DOHH2 (cell line): ENCODE measurements at regions not wholly inside any gene's neighbourhood (a gene's known extent, or its start where the extent isn't known, plus 50 kb on each side); places are given as distances from the start of the nearest gene placed in this dataset.

ENCODE experiments used
- H3F3A ChIP-seq: fragments of 200-600 bp; sonication (generic), shearing (Covaris generic); 2 replicates; pipeline ENCODE4 v1.6.0; 2016; ENCODE audit warnings: antibody characterized with exemption, mild to moderate bottlenecking; ENCODE audit not compliant: control insufficient read depth, insufficient read depth
- H3K27ac ChIP-seq: fragments of 200-600 bp; sonication (generic); 2 replicates; pipeline ENCODE4 v1.5.1; 2014; ENCODE audit warnings: low read depth, mild to moderate bottlenecking, low read length, moderate library complexity
- H3K27me3 ChIP-seq: fragments of 200-600 bp; sonication (generic); 2 replicates; pipeline ENCODE4 v1.6.1; 2014; ENCODE audit warnings: mild to moderate bottlenecking, low read length, mixed read lengths; ENCODE audit not compliant: control insufficient read depth
- H3K36me3 ChIP-seq: fragments of 200-600 bp; sonication (generic); 2 replicates; pipeline ENCODE4 v1.6.1; 2014; ENCODE audit warnings: mild to moderate bottlenecking, low read length, moderate library complexity, mixed read lengths; ENCODE audit not compliant: control insufficient read depth
- H3K4me1 ChIP-seq: fragments of 200-600 bp; sonication (generic); 2 replicates; pipeline ENCODE4 v1.6.1; 2014; ENCODE audit warnings: mild to moderate bottlenecking, low read length, mixed read lengths; ENCODE audit not compliant: control insufficient read depth
- H3K4me2 ChIP-seq: fragments of 200-600 bp; sonication (generic); 2 replicates; pipeline ENCODE4 v1.6.0; 2014; ENCODE audit warnings: mild to moderate bottlenecking, low read length, moderate library complexity
- H3K4me3 ChIP-seq: fragments of 200-600 bp; sonication (generic); 2 replicates; pipeline ENCODE4 v1.5.1; 2014; ENCODE audit warnings: mild to moderate bottlenecking, low read length, mixed read lengths
- H3K79me2 ChIP-seq: fragments of 200-600 bp; sonication (generic); 2 replicates; pipeline ENCODE4 v1.6.1; 2014; ENCODE audit warnings: mild to moderate bottlenecking, low read length, mixed read lengths; ENCODE audit not compliant: control insufficient read depth
- H3K9me2 ChIP-seq: fragments of 200-600 bp; sonication (generic); replicated peaks from 2 replicates; pipeline ENCODE4 v1.6.1; 2014; ENCODE audit warnings: mild to moderate bottlenecking, low read length, mixed read lengths; ENCODE audit not compliant: control insufficient read depth
- H3K9me3 ChIP-seq: fragments of 200-600 bp; sonication (generic); 2 replicates; pipeline ENCODE4 v1.6.1; 2014; ENCODE audit warnings: antibody characterized with exemption, low read length, mixed read lengths; ENCODE audit not compliant: control insufficient read depth, insufficient read depth
- H4K20me1 ChIP-seq: fragments of 200-600 bp; sonication (generic); 2 replicates; pipeline ENCODE4 v1.6.0; 2014; ENCODE audit warnings: low read depth, mild to moderate bottlenecking, antibody characterized with exemption, low read length, moderate library complexity; ENCODE audit not compliant: control insufficient read depth, insufficient read depth
- EZH2phosphoT487 ChIP-seq: fragments of 200-600 bp; sonication (generic); IDR thresholded peaks from 2 replicates; pipeline ENCODE4 v1.6.1; 2017; ENCODE audit warnings: borderline replicate concordance, mild to moderate bottlenecking, antibody characterized with exemption, low read length, moderate library complexity, mixed read lengths
- TF ChIP-seq, protein P1 (sequence below): fragments of 200-600 bp; sonication (generic); IDR thresholded peaks from one replicate; pipeline ENCODE4 v1.5.1; 2014; ENCODE audit warnings: antibody characterized with exemption, mild to moderate bottlenecking, low read depth, low read length; ENCODE audit not compliant: poor library complexity, severe bottlenecking

- H3K27me3 ChIP-seq = peaks cover 16% of the 10 kb centered on the region
- no peak overlapping the region for H3K27ac ChIP-seq
- no peak for TF ChIP-seq EZH2phosphoT487
- TF ChIP-seq, protein P1, sequence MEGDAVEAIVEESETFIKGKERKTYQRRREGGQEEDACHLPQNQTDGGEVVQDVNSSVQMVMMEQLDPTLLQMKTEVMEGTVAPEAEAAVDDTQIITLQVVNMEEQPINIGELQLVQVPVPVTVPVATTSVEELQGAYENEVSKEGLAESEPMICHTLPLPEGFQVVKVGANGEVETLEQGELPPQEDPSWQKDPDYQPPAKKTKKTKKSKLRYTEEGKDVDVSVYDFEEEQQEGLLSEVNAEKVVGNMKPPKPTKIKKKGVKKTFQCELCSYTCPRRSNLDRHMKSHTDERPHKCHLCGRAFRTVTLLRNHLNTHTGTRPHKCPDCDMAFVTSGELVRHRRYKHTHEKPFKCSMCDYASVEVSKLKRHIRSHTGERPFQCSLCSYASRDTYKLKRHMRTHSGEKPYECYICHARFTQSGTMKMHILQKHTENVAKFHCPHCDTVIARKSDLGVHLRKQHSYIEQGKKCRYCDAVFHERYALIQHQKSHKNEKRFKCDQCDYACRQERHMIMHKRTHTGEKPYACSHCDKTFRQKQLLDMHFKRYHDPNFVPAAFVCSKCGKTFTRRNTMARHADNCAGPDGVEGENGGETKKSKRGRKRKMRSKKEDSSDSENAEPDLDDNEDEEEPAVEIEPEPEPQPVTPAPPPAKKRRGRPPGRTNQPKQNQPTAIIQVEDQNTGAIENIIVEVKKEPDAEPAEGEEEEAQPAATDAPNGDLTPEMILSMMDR = peak; percentile 67
- H3K9me2 ChIP-seq = no peaks in the 10 kb centered on the region
- no peak overlapping the region for H3K4me2 ChIP-seq
- no peaks in the 10 kb centered on the region for H3K4me1 ChIP-seq
- no peaks in the 10 kb centered on the region for H3F3A ChIP-seq
- H3K36me3 ChIP-seq = no peaks in the 10 kb centered on the region
- no peak overlapping the region for H3K4me3 ChIP-seq
- H4K20me1 ChIP-seq = no peaks in the 10 kb centered on the region
- H3K9me3 ChIP-seq = no peaks in the 10 kb centered on the region
- no peaks in the 10 kb centered on the region for H3K79me2 ChIP-seq
Measured at GRCh38 chr6:6057442-6058053, 50.8 kb upstream of the NRN1 start.
